A549 (cell line): ENCODE measurements at regions not wholly inside any gene's neighbourhood (a gene's known extent, or its start where the extent isn't known, plus 50 kb on each side); places are given as distances from the start of the nearest gene placed in this dataset.

Experiments
- CTCF ChIP-seq: fragments of >200 bp; sonication (Bioruptor Twin); formaldehyde crosslinking; IDR thresholded peaks from 3 replicates; pipeline ENCODE4 v1.5.1; 2016
- ELK1 ChIP-seq: fragments of 150-350 bp; IDR thresholded peaks from 2 replicates; pipeline ENCODE4 v1.6.1; 2014; ENCODE audit warnings: low read depth, mild to moderate bottlenecking, low read length
- EP300 ChIP-seq, 2 experiments: fragments of >200 bp; sonication (Bioruptor Twin); formaldehyde crosslinking; IDR thresholded peaks; 2 replicates in 1 of 2; 3 replicates in 1 of 2; pipeline ENCODE4 v1.6.1; 2016 to 2017
- HDAC2 ChIP-seq: fragments of 200-600 bp; sonication (generic); IDR thresholded peaks from 2 replicates; pipeline ENCODE4 v1.6.1; 2016

DNA sequence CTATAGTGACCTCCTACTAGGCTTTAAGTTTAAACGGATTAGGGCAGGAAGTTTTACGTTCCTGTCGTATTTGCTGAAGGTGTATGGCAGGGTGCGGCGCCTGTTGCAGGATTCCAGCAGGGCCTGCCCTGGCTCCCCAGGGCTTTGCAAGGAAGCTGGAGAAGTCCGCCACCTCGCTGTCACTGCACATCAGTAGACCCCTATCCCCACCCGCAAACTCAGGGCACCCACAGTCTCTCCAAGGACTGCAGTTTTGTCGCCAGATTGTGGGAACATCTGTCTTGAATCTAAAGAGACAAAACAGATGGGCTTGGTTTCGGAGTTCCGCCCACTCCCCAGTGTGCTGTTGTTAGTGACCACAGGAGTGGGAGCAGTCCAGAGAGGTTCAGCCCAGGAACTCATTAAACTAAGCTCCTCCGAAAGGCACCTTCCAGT, 110.8 kb downstream of the CDC7 start:
- TF ChIP-seq EP300 (IDR thresholded peaks at IDR 0.05) (no peak), HDAC2 (no peak), CTCF (no peak), ELK1 (no peak)
